ENCODE measurements at regions not wholly inside any gene's neighbourhood (a gene's known extent, or its start where the extent isn't known, plus 50 kb on each side); places are given as distances from the start of the nearest gene placed in this dataset.

DNA sequence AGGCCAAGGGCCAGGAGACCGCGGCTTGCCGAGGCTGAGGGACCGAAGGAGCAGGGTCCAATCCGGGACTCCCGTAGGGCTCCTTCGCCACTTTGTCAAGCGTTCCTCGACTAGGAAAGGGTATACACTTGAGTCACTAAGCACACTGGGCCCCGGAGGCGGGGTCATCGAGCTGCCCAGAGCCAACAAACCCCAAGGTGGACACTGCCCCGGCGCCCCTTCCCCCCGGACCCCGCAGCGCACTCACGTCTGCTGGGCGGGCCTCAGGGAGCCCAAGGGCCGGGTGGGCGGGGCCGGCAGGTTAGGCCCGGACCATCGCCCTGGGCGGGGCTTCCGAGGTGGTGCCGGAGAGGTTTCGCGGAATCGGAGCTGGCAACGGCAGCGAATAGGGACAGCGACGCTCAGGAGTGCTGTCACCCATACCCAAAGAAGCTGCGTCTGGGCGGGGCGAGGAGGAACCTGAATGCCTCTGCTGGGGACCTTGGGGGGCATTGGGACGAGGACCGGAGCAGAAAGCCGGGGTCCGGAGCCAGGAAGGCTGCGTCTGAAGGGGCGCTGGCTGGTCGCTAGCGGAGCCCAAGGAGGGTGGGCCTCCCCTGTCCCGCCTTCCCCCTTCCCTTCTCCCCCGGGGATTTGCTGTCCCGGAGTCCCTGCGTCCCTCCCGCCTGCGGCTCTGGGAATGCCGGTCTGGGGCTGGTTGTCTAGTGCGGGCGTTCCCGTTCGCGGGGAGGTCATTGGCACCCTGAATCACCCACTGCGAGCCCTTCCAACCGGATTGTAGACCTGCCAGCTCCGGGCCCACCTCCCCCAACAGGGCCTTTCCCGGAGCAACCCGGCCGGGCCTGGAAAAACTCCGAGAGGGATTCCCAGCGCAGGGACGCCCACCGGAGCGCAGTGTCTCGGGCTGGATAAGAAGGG lies 118.2 kb upstream of the SMURF2 start:
- no peak for TF ChIP-seq EZH2 (IDR thresholded peaks at IDR 0.05; ENCODE audit: borderline replicate concordance, low read depth, low read length, severe bottlenecking)
- TF ChIP-seq CTCF (IDR thresholded peaks at IDR 0.05; ENCODE audit: borderline replicate concordance, extremely low read depth, low read length, poor library complexity, severe bottlenecking), result no peak
